ENCODE measurements at regions not wholly inside any gene's neighbourhood (a gene's known extent, or its start where the extent isn't known, plus 50 kb on each side); places are given as distances from the start of the nearest gene placed in this dataset.

- TF ChIP-seq ZFP3 (tag by site-specific recombination; IDR thresholded peaks at IDR 0.05; ENCODE audit: low read depth) = no peak
- TF ChIP-seq ZEB2 (tag by site-specific recombination; IDR thresholded peaks at IDR 0.05) = no peak
- TF ChIP-seq TRIM28 (IDR thresholded peaks at IDR 0.05; ENCODE audit: borderline replicate concordance, low read length) = no peak
- TF ChIP-seq ZNF23 (tag by site-specific recombination; IDR thresholded peaks at IDR 0.05; ENCODE audit: borderline replicate concordance) = no peak
- TF ChIP-seq ZNF473 (tag by site-specific recombination; IDR thresholded peaks at IDR 0.05) = no peak
Observed at GRCh38 chr2:221337957-221338685, 234.0 kb downstream of the EPHA4 start (continued).

GRCh38 chr2:221342388-221342787 is 229.7 kb downstream of the EPHA4 start:
- Histone ChIP-seq H3K4me1 (ENCODE audit: control insufficient read depth, insufficient read depth, low read length) (no peaks in the 10 kb centered on the region), H3K36me3 (ENCODE audit: control insufficient read depth in 2 of 2, insufficient read depth in 1 of 2, low read length in 2 of 2) (no peaks in the 10 kb centered on the region), H3K9me3 (ENCODE audit: control insufficient read depth, insufficient read depth, low read depth, low read length) (no peaks in the 10 kb centered on the region), H3K27ac (ENCODE audit: extremely low read depth, low read depth, low read length) (no peak overlapping the region), H3K4me3 (ENCODE audit: low read depth, low read length) (no peak overlapping the region)
- CTCF ChIA-PET = no interaction called here
- TF ChIP-seq SP7 (tag by site-specific recombination; IDR thresholded peaks at IDR 0.05) (no peak), ZNF175 (tag by site-specific recombination; IDR thresholded peaks at IDR 0.05) (no peak), ZNF645 (tag by site-specific recombination; IDR thresholded peaks at IDR 0.05) (no peak), ZNF544 (tag by site-specific recombination; IDR thresholded peaks at IDR 0.05) (no peak), ZNF23 (tag by site-specific recombination; IDR thresholded peaks at IDR 0.05; ENCODE audit: borderline replicate concordance) (no peak), HOXD13 (CRISPR knock-in tag; IDR thresholded peaks at IDR 0.05; ENCODE audit: borderline replicate concordance) (no peak), ZNF335 (tag by site-specific recombination; conservative IDR thresholded peaks at IDR 0.05) (no peak), WT1 (tag by site-specific recombination; IDR thresholded peaks at IDR 0.05) (no peak), ZNF792 (tag by site-specific recombination; IDR thresholded peaks at IDR 0.05) (no peak), ZNF311 (tag by site-specific recombination; IDR thresholded peaks at IDR 0.05; ENCODE audit: borderline replicate concordance) (no peak), ZNF16 (tag by site-specific recombination; IDR thresholded peaks at IDR 0.05; ENCODE audit: low read depth) (no peak), KLF9 (tag by site-specific recombination; IDR thresholded peaks at IDR 0.05; ENCODE audit: low read depth) (no peak), ZNF140 (tag by site-specific recombination; IDR thresholded peaks at IDR 0.05) (no peak), ZNF10 (tag by site-specific recombination; IDR thresholded peaks at IDR 0.05) (no peak)
- POLR2A ChIA-PET = no interaction called here

- H3K27ac ChIP-seq (ENCODE audit: extremely low read depth, low read depth, low read length) = no peak overlapping the region
- ChIA-PET POLR2A (no interaction called here), CTCF (no interaction called here)
- TF ChIP-seq ZNF449 (tag by site-specific recombination; IDR thresholded peaks at IDR 0.05) = no peak
- no peak for TF ChIP-seq ZNF626 (tag by site-specific recombination; IDR thresholded peaks at IDR 0.05)
- TF ChIP-seq ZNF623 (tag by site-specific recombination; IDR thresholded peaks at IDR 0.05) = no peak
- TF ChIP-seq ZNF184 (tag by site-specific recombination; IDR thresholded peaks at IDR 0.05) = no peak
- TF ChIP-seq KLF9 (tag by site-specific recombination; IDR thresholded peaks at IDR 0.05; ENCODE audit: low read depth) = no peak
- no peak for TF ChIP-seq ZNF121 (tag by site-specific recombination; IDR thresholded peaks at IDR 0.05)
- no peak for TF ChIP-seq ZNF311 (tag by site-specific recombination; IDR thresholded peaks at IDR 0.05; ENCODE audit: borderline replicate concordance)
- TF ChIP-seq ZNF701 (tag by site-specific recombination; IDR thresholded peaks at IDR 0.05) = no peak
- TF ChIP-seq HOXA7 (CRISPR knock-in tag; IDR thresholded peaks at IDR 0.05; ENCODE audit: borderline replicate concordance) = no peak
- no peak for TF ChIP-seq ZNF302 (tag by site-specific recombination; IDR thresholded peaks at IDR 0.05; ENCODE audit: low read depth)
- TF ChIP-seq ZNF433 (tag by site-specific recombination; IDR thresholded peaks at IDR 0.05; ENCODE audit: low read depth) = no peak
- no peak for TF ChIP-seq ZNF549 (tag by site-specific recombination; IDR thresholded peaks at IDR 0.05)
- TF ChIP-seq EGR2 (tag by site-specific recombination; IDR thresholded peaks at IDR 0.05; ENCODE audit: low read depth) = no peak
- no peak overlapping the region for H3K4me3 ChIP-seq (ENCODE audit: low read depth, low read length)
- no peaks in the 10 kb centered on the region for H3K36me3 ChIP-seq (ENCODE audit: control insufficient read depth in 2 of 2, insufficient read depth in 1 of 2, low read length in 2 of 2)
- H3K4me1 ChIP-seq (ENCODE audit: control insufficient read depth, insufficient read depth, low read length) = no peaks in the 10 kb centered on the region
- H3K9me3 ChIP-seq (ENCODE audit: control insufficient read depth, insufficient read depth, low read depth, low read length) = no peaks in the 10 kb centered on the region
Observed at GRCh38 chr2:221343524-221343923, 228.6 kb downstream of the EPHA4 start.
